GM19351 (cell line): ENCODE measurements at regions not wholly inside any gene's neighbourhood (a gene's known extent, or its start where the extent isn't known, plus 50 kb on each side); places are given as distances from the start of the nearest gene placed in this dataset.
A peak's percentile ranks its signal among the peaks of the same experiment; 100 is the strongest.
"Not testable (repeated sequence)": the region's sequence is repeated elsewhere in the genome, so short reads cannot be mapped to it uniquely, and the experiment has no call there.

Source experiments
- ATAC-seq: cut with Tn5 transposase; IDR thresholded peaks from one replicate; pipeline ENCODE4 v1.9.1; 2021; ENCODE audit warnings: mild to moderate bottlenecking, moderate library complexity; ENCODE audit not compliant: unreplicated experiment

GRCh38 chr11:86861810-86862209 is 61.5 kb downstream of the PRSS23 start:
- no peak for ATAC-seq

- ATAC-seq: no peak
These were observed 63.1 kb downstream of the PRSS23 start for GRCh38 chr11:86863476-86863875.

DNA sequence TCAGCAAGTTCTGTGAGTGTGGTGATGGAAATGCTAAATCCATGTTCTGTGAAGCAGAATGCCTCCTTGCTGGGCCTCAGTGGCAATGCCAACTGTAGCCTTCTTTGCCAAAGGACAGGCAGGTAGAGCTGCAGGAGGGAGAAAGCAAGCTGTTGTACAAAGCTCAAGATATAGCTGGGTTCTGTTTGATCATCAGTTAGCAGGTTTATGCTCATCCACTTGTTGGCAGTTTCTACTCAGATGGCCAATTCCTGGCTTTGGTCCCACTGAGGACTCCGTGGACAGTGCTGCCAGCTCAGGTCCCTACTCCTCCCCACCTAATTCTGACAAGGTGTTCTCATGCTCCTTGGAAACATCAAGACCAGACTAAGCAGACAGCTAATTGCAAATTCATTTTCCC is 65.1 kb downstream of the PRSS23 start:
- ATAC-seq: no peak

DNA sequence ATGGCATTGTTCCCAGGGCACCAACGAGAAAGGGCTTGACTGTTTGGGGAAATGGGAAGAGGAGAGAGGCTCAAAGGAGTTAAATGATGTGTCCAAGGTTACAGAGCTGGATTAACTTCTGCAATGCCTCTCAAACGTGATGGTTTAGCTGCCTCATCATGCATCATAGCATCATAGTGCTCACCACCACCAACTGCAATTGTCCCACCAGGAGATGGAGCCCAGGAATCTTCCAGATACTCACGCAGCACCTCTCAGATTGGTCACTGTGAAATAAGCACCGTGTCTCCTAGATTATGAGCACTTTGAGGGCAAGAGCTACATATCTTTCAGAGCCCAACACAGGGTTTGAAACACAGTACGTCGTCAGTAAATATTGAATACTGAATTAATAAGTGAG is 69.2 kb downstream of the PRSS23 start:
- ATAC-seq: no peak

DNA sequence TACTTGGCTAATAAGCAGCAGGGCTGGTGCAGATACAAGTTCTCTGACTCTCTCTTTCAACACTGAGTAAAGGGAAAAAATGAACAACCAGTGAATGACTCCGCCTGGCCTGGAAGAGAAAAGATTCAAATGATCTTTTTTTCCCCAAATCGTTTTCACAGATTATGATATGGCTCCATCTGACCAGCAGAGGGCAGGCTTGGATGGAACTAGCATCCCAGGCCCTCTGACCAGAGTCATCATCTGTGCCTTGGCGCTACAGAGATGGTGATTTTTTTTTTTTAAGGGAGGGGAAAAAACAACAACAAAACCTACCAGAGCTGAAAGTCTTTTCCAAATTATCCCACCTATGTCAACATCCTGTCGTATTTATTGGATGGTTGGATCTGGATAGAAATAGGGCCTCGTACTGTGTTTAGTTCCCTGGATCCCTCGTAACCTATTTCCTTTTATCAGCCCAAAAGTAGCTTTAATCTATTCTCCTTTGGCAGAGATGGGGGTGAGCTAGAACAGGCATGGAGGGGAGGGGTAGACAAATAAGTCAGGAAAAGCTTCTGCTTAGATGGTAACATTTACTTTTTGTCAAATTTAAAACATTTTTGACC is 69.7 kb downstream of the PRSS23 start:
- peak; percentile 85 for ATAC-seq

DNA sequence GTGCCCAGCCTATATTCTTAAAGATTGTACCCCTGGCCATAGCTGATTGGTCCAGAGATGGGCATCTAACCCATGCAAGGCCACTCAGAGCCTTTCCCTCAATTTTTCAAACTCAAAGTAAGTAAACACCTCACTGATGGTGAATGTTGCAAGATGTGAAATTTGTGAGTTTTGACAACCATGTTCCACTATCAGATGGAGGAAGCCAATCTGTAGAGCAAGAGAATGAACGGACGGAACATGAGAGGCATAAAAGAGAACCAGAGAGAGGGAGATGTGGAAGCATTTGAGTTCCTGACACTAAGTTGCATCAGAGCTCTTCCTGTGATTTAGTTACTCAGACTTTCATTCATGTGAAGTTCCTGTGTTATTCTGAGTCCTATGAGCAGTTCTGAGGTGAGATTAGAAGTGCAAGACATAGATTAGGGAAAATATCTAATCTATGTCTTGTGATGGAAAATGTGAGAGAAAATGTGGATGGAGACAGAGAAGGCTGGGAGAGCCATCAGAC is 73.3 kb downstream of the PRSS23 start:
- no peak for ATAC-seq

DNA sequence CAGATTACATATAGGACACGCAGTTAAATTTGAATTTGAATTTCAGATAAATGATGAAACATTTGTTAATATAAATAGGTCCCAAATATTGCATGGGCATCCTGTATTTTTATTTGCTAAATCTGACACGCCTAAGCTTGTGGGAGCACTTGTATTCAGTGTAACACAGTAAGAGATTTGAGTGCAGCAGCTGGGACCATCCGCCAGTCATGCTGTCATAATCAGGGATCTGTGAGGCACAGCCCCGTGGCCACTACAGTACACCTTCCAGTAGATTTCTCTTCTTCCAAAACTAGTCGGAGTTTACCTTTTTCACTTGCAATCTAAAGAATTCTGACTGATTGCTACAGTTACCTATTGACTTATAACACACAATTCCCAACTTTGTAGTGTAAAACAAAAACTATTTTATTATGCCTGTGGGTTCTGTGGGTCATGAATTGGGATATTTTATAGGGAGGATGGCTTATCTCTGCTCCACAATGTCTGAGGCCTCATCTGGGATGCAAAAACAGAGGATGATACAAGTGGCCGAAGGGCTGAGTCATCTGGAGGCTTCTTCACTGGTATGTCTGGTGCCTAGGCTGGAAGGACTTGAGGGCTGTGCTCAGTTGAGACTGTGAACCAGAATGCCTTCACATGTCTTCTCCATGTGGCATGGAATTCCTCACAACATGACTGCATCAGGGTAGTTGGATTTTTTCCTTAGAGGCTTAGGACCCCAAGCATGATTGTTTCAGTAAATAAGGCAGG is 74.1 kb downstream of the PRSS23 start:
- no peak for ATAC-seq

GRCh38 chr11:86876716-86877234 is 76.4 kb downstream of the PRSS23 start:
- ATAC-seq: no peak

DNA sequence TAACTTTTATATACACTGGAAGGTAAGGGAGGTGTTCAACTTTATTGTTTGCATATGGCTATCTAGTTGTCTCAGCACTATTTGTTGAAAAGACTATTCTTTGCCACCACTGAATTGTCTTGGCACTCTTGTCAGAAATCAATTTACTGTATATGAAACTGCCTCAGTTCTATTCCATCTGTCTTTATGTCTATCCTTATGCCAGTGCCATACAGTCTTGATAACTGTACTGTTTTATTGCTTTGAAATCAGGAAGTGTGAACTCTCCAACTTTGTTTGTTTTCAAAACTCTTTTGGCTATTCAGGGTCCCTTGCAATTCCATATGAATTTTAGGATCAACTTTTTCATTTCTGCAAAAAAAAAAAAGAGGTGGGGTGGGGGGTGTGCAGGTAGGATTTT is 77.2 kb downstream of the PRSS23 start:
- no peak for ATAC-seq

- ATAC-seq: not testable (repeated sequence)
These were observed 76.0 kb downstream of the FZD4 start for GRCh38 chr11:86879241-86879640.

GRCh38 chr11:86885311-86885710 is 69.9 kb downstream of the FZD4 start:
- no peak for ATAC-seq

DNA sequence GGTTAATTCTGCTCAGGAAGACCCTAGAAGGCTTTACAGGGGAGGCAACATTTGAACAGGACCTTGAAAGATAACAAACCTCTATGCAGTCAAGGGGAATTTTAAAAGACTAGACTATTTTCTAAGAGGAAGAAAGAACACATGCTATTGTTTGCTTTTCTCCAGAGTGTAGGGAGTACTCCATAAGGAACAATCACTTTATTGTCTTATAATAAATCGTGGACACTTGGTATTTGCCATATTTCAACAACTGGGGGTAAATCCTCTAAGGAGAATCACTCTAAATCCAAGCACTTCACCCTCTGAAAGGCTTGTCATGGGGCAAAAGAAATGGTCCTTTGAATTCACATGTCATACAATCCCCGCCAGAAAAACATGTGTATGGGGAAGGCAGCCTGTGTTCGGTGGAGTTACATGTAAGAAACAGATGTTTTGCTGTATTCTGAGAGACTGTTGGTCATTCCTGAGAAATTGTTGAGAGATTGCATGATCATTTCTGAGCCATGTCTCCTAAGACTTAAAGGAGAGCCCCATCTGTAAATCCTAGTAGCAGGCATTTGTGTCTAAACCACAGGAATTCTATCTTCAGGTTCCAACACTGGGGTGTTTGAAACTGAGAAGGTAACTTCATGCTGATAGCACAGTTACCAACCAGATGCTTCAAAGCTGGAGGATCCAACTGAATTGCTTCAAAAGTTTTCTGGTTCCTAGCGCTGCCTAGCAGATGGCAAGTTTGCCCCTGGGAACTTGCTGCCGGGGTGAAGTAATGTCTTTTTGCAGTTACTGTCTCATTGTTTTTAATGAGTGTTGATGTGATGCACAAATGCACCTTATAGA is 66.8 kb downstream of the FZD4 start:
- no peak for ATAC-seq

DNA sequence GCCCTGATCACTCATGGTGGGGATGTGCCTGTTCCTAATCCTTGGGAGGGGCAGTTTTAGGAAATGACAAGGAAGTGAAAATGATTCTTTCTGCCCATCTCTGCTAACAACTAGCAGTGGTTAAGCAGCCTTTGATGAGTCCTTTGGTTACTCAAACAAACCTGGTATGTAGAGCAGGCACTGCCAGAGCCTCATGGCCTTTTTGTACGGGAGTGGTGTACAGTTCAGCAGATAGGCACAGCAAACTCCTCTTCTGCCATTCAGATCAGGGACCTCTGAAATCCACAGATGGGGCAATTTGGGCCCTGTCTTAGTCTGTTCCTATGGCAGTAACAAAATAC is 66.2 kb downstream of the FZD4 start:
- no peak for ATAC-seq

DNA sequence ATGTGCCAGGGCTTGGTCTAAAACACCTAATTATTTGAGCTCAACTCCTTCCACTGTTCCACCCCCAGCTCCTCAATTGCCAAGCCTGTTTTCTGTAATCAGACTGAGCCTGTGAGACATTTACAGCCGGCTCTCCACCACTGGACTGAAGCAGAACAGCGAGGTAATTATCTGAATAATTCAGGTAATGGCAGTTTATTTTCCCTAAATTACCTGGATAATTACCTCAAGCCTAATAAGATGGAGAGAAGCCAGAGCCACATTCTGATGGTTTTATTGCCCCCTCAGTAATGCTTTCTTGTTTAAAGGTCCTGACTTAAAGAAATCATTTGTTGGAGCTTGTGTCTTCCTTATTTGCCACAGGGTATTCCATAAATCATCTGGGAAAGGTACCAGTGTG is 64.2 kb downstream of the FZD4 start:
- no peak for ATAC-seq

GRCh38 chr11:86893235-86893634 is 62.0 kb downstream of the FZD4 start:
- no peak for ATAC-seq
